ENCODE measurements at regions not wholly inside any gene's neighbourhood (a gene's known extent, or its start where the extent isn't known, plus 50 kb on each side); places are given as distances from the start of the nearest gene placed in this dataset.

DNA sequence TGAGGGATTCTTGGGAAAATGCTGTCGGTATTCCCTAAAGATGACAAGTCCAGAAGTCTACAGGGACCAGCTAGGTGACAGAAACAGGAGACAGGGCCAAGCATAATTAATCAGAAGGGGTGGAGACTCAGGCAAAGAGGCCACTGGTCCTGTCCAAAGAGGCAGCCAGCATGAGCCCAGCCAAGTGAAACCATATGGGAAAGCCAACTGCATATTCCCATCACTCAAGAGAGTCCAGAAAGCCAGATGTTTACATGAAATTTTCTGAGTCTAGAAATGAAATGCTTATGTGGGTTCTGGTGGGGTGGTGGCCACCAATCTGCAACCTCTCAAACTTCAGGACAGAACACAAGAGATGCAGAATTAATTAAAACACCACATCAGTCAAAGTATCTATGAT is 74.3 kb downstream of the ANKRD60 start:
- H3K27ac ChIP-seq (ENCODE audit: low read depth) = no peak overlapping the region
- Mint-ChIP-seq H3K9me3 (no peaks in the 10 kb centered on the region), H3K36me3 (ENCODE audit: low read depth) (no peaks in the 10 kb centered on the region), H3K4me1 (peaks cover 8% of the 10 kb centered on the region; the same call in 2 of the 3 replicates), H3K27me3 (ENCODE audit: insufficient read depth, low read depth, poor library complexity) (peaks cover 23% of the 10 kb centered on the region), H3K27ac (no peak overlapping the region), H3K4me3 (no peak overlapping the region)
- no peak overlapping the region for H3K4me2 ChIP-seq
- no peaks in the 10 kb centered on the region for H3K36me3 ChIP-seq (ENCODE audit: insufficient read depth)
- H3K4me3 ChIP-seq = no peak overlapping the region
- no peaks in the 10 kb centered on the region for H3K9me2 ChIP-seq (ENCODE audit: insufficient read depth)
- no peaks in the 10 kb centered on the region for H3F3A ChIP-seq (replicated peaks; ENCODE audit: low read depth)
- no peaks in the 10 kb centered on the region for H3K4me1 ChIP-seq (ENCODE audit: insufficient read depth)
- ATAC-seq (no peak), DNase-seq (ENCODE audit: low spot score) (no peak)
- peaks cover 6% of the 10 kb centered on the region; the same call in 1 of the 2 replicates for H3K27me3 ChIP-seq (ENCODE audit: insufficient read depth)
- no peaks in the 10 kb centered on the region for H4K20me1 ChIP-seq (replicated peaks; ENCODE audit: insufficient read depth)
- no peak overlapping the region for H2AFZ ChIP-seq
- TF ChIP-seq ZNF331 (CRISPR knock-in tag; IDR thresholded peaks at IDR 0.05; ENCODE audit: low read depth) = no peak
- TF ChIP-seq POLR2AphosphoS5 (IDR thresholded peaks at IDR 0.05; ENCODE audit: low read depth) = no peak
- TF ChIP-seq, protein P1, sequence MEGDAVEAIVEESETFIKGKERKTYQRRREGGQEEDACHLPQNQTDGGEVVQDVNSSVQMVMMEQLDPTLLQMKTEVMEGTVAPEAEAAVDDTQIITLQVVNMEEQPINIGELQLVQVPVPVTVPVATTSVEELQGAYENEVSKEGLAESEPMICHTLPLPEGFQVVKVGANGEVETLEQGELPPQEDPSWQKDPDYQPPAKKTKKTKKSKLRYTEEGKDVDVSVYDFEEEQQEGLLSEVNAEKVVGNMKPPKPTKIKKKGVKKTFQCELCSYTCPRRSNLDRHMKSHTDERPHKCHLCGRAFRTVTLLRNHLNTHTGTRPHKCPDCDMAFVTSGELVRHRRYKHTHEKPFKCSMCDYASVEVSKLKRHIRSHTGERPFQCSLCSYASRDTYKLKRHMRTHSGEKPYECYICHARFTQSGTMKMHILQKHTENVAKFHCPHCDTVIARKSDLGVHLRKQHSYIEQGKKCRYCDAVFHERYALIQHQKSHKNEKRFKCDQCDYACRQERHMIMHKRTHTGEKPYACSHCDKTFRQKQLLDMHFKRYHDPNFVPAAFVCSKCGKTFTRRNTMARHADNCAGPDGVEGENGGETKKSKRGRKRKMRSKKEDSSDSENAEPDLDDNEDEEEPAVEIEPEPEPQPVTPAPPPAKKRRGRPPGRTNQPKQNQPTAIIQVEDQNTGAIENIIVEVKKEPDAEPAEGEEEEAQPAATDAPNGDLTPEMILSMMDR (conservative IDR thresholded peaks at IDR 0.05; ENCODE audit: low read depth in 2 of 2) = no peak
- no peak for TF ChIP-seq EZH2 (IDR thresholded peaks at IDR 0.05; ENCODE audit: low read depth, unreplicated experiment)
- H3K79me2 ChIP-seq (replicated peaks; ENCODE audit: insufficient read depth) = no peaks in the 10 kb centered on the region

DNA sequence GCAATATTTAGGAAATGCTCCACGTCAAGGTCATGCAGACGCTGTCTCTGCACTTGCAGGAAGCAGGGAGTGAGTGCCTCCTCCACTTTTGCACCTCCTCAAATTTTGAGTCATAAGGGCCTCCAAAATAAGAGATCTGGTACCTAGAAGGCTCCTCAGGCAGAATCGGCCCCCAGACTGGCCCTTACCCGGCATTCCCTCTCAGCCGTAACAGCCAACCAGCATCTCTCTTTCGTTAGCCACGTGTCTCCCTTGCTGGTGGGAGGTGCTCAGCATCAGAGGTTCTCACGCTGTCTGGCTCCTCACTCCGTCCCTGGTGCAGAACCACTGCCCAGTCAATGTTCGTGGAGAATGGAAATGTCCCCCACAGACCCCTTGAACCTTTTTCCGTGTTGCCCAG is 75.3 kb downstream of the ANKRD60 start:
- no peak overlapping the region for H3K4me3 Mint-ChIP-seq
- no peak overlapping the region for H3K27ac Mint-ChIP-seq
- no peak overlapping the region for H2AFZ ChIP-seq
- no peaks in the 10 kb centered on the region for H3K9me3 Mint-ChIP-seq
- ATAC-seq (no peak), DNase-seq (ENCODE audit: low spot score) (no peak)
- no peaks in the 10 kb centered on the region for H3F3A ChIP-seq (replicated peaks; ENCODE audit: low read depth)
- peaks cover 23% of the 10 kb centered on the region for H3K27me3 Mint-ChIP-seq (ENCODE audit: insufficient read depth, low read depth, poor library complexity)
- no peaks in the 10 kb centered on the region for H3K36me3 ChIP-seq (ENCODE audit: insufficient read depth)
- peaks cover 8% of the 10 kb centered on the region; the same call in 2 of the 3 replicates for H3K4me1 Mint-ChIP-seq
- H3K79me2 ChIP-seq (replicated peaks; ENCODE audit: insufficient read depth) = no peaks in the 10 kb centered on the region
- H3K27ac ChIP-seq (ENCODE audit: low read depth) = no peak overlapping the region
- no peaks in the 10 kb centered on the region for H3K36me3 Mint-ChIP-seq (ENCODE audit: low read depth)
- no peaks in the 10 kb centered on the region for H3K9me2 ChIP-seq (ENCODE audit: insufficient read depth)
- H3K4me3 ChIP-seq = no peak overlapping the region
- H3K4me2 ChIP-seq = no peak overlapping the region
- H4K20me1 ChIP-seq (replicated peaks; ENCODE audit: insufficient read depth) = no peaks in the 10 kb centered on the region
- H3K27me3 ChIP-seq (ENCODE audit: insufficient read depth) = peaks cover 6% of the 10 kb centered on the region; the same call in 1 of the 2 replicates
- no peaks in the 10 kb centered on the region for H3K4me1 ChIP-seq (ENCODE audit: insufficient read depth)
- TF ChIP-seq ZNF331 (CRISPR knock-in tag; IDR thresholded peaks at IDR 0.05; ENCODE audit: low read depth) (no peak), EZH2phosphoT487 (IDR thresholded peaks at IDR 0.05; ENCODE audit: unreplicated experiment) (no peak), EZH2 (IDR thresholded peaks at IDR 0.05; ENCODE audit: low read depth, unreplicated experiment) (no peak), STAT1 (IDR thresholded peaks at IDR 0.05; ENCODE audit: unreplicated experiment) (no peak), JUNB (IDR thresholded peaks at IDR 0.05; ENCODE audit: unreplicated experiment) (no peak), POLR2AphosphoS5 (IDR thresholded peaks at IDR 0.05; ENCODE audit: low read depth) (no peak), NANOG (IDR thresholded peaks at IDR 0.05; ENCODE audit: borderline replicate concordance) (no peak), CREB1 (CRISPR knock-in tag; IDR thresholded peaks at IDR 0.05; ENCODE audit: low read depth) (no peak)
- TF ChIP-seq, protein P1 (conservative IDR thresholded peaks at IDR 0.05; ENCODE audit: low read depth in 2 of 2) = no peak
- TF ChIP-seq, protein P2, sequence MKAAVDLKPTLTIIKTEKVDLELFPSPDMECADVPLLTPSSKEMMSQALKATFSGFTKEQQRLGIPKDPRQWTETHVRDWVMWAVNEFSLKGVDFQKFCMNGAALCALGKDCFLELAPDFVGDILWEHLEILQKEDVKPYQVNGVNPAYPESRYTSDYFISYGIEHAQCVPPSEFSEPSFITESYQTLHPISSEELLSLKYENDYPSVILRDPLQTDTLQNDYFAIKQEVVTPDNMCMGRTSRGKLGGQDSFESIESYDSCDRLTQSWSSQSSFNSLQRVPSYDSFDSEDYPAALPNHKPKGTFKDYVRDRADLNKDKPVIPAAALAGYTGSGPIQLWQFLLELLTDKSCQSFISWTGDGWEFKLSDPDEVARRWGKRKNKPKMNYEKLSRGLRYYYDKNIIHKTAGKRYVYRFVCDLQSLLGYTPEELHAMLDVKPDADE (IDR thresholded peaks at IDR 0.05) = no peak
- TF ChIP-seq, protein P3, sequence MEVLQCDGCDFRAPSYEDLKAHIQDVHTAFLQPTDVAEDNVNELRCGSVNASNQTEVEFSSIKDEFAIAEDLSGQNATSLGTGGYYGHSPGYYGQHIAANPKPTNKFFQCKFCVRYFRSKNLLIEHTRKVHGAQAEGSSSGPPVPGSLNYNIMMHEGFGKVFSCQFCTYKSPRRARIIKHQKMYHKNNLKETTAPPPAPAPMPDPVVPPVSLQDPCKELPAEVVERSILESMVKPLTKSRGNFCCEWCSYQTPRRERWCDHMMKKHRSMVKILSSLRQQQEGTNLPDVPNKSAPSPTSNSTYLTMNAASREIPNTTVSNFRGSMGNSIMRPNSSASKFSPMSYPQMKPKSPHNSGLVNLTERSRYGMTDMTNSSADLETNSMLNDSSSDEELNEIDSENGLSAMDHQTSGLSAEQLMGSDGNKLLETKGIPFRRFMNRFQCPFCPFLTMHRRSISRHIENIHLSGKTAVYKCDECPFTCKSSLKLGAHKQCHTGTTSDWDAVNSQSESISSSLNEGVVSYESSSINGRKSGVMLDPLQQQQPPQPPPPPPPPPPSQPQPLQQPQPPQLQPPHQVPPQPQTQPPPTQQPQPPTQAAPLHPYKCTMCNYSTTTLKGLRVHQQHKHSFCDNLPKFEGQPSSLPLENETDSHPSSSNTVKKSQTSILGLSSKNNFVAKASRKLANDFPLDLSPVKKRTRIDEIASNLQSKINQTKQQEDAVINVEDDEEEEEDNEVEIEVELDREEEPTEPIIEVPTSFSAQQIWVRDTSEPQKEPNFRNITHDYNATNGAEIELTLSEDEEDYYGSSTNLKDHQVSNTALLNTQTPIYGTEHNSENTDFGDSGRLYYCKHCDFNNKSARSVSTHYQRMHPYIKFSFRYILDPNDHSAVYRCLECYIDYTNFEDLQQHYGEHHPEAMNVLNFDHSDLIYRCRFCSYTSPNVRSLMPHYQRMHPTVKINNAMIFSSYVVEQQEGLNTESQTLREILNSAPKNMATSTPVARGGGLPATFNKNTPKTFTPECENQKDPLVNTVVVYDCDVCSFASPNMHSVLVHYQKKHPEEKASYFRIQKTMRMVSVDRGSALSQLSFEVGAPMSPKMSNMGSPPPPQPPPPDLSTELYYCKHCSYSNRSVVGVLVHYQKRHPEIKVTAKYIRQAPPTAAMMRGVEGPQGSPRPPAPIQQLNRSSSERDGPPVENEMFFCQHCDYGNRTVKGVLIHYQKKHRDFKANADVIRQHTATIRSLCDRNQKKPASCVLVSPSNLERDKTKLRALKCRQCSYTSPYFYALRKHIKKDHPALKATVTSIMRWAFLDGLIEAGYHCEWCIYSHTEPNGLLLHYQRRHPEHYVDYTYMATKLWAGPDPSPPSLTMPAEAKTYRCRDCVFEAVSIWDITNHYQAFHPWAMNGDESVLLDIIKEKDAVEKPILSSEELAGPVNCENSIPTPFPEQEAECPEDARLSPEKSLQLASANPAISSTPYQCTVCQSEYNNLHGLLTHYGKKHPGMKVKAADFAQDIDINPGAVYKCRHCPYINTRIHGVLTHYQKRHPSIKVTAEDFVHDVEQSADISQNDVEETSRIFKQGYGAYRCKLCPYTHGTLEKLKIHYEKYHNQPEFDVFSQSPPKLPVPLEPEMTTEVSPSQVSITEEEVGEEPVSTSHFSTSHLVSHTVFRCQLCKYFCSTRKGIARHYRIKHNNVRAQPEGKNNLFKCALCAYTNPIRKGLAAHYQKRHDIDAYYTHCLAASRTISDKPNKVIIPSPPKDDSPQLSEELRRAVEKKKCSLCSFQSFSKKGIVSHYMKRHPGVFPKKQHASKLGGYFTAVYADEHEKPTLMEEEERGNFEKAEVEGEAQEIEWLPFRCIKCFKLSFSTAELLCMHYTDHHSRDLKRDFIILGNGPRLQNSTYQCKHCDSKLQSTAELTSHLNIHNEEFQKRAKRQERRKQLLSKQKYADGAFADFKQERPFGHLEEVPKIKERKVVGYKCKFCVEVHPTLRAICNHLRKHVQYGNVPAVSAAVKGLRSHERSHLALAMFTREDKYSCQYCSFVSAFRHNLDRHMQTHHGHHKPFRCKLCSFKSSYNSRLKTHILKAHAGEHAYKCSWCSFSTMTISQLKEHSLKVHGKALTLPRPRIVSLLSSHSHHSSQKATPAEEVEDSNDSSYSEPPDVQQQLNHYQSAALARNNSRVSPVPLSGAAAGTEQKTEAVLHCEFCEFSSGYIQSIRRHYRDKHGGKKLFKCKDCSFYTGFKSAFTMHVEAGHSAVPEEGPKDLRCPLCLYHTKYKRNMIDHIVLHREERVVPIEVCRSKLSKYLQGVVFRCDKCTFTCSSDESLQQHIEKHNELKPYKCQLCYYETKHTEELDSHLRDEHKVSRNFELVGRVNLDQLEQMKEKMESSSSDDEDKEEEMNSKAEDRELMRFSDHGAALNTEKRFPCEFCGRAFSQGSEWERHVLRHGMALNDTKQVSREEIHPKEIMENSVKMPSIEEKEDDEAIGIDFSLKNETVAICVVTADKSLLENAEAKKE (CRISPR knock-in tag; IDR thresholded peaks at IDR 0.05) = no peak
